KG1 (cell line): ENCODE measurements at regions not wholly inside any gene's neighbourhood (a gene's known extent, or its start where the extent isn't known, plus 50 kb on each side); places are given as distances from the start of the nearest gene placed in this dataset.

Experiments
- DNase-seq: peaks from one replicate; lab custom pipeline; 2025; lab: John Stamatoyannopoulos, UW

- DNase-seq: no peak
These were observed 53.0 kb upstream of the RAB18 start for GRCh38 chr10:27451054-27451453.

GRCh38 chr10:27450225-27450624, 53.9 kb upstream of the RAB18 start:
- no peak for DNase-seq

DNA sequence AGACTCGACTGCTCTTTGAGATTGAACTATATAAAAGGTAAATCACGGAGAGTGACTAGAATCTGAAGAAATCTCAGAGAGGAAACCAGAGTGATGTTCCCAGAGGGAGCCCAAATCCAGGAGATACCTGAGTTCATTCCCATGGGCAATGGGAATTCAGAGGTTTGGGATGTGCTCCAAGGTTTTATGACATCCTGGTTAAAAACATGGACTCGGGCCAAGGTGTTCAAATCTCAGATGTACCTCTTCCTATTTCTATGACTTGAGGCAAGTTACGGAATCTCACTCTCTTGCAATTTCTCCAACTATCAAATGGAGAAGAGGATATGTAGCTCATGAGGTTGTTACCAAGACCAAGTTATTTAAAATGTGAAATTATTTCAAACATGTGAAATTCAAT, 54.5 kb upstream of the RAB18 start:
- DNase-seq: no peak

DNA sequence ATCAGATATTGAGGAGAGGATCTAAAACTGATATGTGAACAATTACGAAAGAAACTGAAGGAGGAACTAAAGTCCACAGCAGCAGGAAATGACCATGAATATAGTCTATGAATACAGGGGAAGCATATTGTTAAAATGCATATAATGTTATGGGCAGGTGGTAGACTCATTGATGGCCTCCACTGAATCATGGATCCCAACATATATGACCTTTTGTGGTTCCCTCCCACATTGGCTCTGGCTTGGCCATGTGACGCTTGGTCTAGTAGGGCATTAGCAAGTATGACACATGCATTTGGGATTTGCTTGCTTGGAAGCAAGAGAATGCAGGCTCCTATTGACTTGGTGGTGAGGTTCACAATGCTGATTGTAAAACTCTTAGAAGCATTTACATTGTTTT, 55.2 kb upstream of the RAB18 start:
- no peak for DNase-seq

- no peak for DNase-seq
These were observed 56.6 kb upstream of the RAB18 start for GRCh38 chr10:27447540-27447939.

- peak; percentile 48 for DNase-seq
These were observed 57.8 kb upstream of the RAB18 start for GRCh38 chr10:27446091-27446918.

DNA sequence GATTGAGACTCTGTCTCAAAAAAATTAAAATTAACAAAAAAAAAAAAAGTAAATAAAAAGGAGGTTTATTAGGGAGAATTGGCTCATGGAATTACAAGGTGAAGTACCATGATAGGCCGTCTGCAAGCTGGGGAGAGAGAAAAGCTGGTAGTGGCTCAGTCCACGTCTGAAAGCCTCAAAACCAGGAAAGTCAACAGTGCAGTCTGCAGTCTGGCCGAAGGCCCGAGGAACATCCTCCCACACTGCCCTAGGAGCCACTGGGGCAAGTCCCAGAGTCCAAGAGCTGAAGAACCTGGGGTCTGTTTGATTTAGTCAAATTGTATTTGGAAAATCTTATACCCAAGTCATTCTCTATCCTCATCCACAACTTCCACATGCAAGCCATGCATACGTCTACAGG, 59.0 kb upstream of the RAB18 start:
- no peak for DNase-seq

DNA sequence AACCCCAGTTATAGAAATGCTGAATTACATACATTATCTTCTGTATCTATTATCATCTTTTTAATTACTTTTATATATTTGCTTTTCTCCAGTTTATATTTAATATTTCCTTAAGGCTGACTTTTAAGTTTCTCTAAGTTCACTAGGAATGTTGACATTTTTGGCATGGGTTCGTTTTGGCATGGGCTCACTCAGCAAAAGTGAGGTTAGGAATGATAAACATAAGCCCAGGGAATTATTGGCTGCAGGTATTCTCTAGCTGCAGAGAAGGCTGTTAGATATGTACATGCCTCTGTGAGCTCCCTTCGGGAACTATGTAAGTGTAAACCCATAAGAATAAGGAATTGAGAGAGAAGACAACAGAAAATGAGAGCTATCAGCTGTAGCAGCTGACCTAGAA, 63.6 kb upstream of the RAB18 start:
- DNase-seq: no peak

DNA sequence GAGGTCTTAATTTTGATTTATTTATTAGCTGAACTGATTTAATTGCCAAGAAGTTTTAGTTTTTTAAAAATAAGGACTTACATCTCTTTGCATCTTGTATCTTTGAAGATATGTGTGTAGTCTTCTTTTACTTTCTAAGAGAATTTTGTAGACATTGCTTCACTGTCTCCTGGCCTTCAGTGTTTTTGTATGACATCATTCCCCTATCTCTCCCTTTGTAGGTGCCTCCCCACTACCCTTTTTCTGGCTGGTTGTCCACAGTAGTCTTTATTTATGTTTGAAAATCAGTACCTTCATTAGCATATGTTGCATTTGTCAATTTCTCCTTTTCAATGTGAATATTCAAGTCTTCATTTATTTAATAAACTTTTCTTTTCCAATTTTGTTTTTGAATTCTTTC, 64.1 kb upstream of the RAB18 start:
- DNase-seq: no peak

GRCh38 chr10:27439101-27439500, 65.0 kb upstream of the RAB18 start:
- DNase-seq: no peak

GRCh38 chr10:27437775-27438174, 66.3 kb upstream of the RAB18 start:
- no peak for DNase-seq

DNA sequence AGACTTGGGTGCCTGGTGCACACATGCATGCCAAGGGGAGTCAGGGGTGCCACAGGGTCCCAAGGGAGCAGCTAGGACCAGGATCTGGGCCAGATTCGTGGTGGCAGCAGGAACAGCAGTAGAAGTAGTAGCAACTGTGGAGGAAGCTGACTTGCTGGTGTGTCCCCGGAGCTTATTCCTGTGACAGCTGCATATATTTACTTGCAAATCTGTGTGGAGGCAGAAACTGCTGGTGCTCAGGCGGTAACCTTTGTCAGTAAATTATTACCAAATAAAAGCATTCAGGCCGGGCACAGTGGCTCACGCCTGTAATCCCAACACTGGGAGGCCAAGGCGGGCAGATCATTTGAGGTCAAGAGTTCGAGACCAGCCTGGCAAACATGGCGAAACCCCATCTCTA, 67.4 kb upstream of the RAB18 start:
- no peak for DNase-seq

GRCh38 chr10:27433976-27434375, 70.1 kb upstream of the RAB18 start:
- no peak for DNase-seq

DNA sequence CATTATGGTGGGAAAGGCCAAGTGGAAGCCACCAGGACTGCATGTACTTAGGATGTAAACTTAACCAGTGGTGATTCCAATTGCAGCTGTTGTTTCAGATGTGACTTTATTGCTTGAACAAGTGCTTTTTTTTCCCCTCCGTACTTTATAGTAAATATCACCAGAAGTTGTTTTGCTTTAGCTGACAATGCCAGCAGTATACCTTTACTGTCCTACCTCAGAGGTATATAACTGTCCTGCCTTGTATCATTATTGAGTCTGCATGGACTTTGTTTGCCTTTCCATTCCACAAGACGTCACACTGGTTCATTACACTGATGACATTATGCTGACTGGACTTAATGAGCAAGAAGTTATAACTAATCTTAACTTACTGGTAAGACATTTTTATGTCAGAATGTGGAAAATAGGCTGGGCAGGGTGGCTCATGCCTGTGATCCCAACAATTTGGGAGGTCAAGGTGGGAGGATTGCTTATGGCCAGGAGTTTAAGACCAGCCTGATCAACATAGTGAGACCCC, 77.1 kb upstream of the RAB18 start:
- no peak for DNase-seq

DNA sequence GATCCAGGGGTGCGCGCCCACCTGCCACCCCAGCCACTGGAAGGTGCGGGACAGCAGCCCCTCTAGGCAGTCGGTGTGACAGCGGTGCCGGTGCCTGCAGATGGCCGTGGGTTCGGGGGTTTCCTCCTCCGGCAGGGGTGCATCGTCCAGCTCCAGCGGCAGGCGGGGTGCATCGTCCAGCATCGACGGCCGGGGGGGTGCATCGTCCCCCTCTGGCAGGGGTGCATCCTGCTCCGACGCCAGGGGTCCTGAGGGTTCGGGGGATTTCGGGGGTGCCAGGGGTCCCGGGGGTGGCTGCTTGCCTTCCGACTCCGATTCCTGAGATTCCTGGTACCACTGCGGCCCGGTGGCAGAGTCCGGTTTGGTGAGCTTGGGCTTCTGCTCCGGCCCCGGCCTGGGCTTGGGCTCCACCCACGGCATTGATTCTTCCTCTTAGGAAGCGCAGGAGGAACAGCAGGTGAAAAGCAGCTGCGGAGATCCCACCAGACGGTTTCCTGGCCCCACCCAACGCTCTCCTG, 90.2 kb upstream of the RAB18 start:
- DNase-seq: no peak

DNA sequence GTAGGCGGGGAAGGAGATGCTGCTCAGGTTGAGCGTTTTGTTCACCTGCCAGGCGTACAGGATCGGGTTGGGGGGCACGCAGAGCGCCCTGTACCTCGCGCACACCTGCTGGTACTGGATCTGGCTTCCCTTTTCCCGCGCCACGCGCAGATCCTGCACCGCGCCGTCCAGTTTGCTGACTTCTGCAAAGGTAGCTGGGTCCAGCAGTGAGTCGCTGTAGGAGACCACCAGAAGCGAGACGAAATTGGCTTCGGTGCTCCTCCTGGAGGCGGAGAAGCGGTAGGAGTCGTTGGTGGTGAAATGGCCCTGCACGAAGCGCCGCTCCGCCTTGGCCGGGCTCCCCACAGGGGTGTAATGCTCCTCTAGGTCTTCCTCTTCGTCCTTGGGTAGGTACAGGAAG, 90.7 kb upstream of the RAB18 start:
- DNase-seq: no peak

DNA sequence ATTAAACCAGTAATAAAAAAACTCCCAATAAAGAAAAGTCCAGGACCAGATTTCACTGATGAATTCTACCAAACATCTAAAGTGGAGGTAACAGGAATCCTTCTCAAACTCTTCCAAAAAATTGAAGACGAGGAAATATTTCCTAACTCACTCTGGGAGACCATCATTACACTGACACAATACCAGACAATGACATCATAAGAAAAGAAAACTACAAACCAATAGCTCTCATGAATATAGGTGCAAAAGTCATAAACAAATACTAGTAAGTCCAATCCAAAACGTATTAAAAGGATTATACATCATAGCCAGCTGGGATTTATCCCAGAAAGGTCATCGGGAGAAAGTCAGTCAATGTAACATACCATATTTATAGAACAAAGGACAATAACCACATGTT, 94.0 kb upstream of the RAB18 start:
- no peak for DNase-seq

GRCh38 chr10:27407271-27407670, 96.8 kb upstream of the RAB18 start:
- no peak for DNase-seq

DNA sequence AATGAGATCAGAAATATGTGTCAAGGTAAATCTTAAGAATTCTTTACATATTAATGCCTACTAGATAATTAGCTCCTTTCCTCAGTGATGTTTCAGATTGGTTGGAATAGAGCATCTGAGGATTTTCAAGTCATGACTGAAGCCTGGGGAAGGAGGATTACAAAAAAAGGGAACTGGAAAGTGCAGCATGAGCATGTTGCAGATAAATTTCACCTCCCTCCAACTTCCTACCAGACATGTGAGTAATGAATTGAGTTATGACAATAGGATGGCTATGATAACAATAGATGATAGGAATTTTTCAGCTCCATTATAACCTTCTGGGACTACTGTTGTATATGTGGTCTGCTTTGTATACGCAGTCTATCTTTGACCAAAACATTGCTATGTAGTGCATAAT, 104.2 kb upstream of the RAB18 start:
- no peak for DNase-seq

- DNase-seq: no peak
These were observed 110.1 kb upstream of the RAB18 start for GRCh38 chr10:27393961-27394360.

GRCh38 chr10:27392606-27393005, 111.5 kb upstream of the RAB18 start:
- DNase-seq: no peak

DNA sequence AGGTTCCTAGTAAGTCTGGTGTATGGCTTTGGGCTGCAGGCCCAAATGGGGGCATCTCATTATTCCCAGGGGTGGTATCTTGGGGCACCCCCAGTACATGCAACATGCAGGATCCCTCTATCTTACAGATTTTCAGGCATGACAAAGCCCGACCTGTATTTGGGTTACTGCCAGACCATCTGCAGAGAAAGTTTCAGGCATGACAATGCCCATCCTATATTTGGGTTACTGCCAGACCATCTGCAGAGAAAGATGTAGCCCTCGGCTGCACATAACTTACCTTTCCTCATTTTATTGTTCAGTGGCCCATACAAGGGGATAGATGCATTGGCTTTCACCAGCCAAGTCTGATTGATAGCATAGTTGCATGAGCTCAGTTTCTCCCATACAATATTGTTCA, 112.2 kb upstream of the RAB18 start:
- no peak for DNase-seq

DNA sequence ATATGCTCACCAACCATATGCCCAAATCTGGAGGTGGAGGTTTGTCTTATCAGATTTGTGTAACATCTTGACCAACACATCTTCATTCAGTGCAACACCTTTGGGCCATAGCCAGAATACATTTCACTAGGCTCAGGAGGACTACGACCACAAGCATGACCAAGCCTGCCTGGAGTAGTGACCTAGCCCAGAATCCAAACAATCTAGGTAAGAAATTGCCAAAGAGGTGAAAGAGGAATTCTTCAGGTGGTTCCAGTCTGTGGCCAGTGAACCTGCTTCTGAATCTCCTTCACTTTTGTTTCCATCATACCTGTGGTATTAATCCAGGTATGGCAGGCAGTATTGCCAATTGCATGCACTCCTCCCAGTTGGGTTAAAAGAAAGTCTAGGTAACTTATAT, 112.8 kb upstream of the RAB18 start:
- DNase-seq: no peak

GRCh38 chr10:27390681-27391080, 113.4 kb upstream of the RAB18 start:
- no peak for DNase-seq
